Heart left ventricle (tissue), 13 donors: ENCODE measurements at regions not wholly inside any gene's neighbourhood (a gene's known extent, or its start where the extent isn't known, plus 50 kb on each side); places are given as distances from the start of the nearest gene placed in this dataset.

Experiments
- POLR2A ChIP-seq, 2 donors: fragments of 450-650 bp; IDR thresholded peaks; one replicate each; pipeline ENCODE4 v1.6.1; 2017; ENCODE audit warnings: antibody characterized with exemption in 2 of 2, mild to moderate bottlenecking in 2 of 2, moderate library complexity in 2 of 2
- TF ChIP-seq, protein P1 (sequence below), 12 donors: fragments of 200-600 bp; sonication (generic) in 4 of 12; IDR thresholded peaks; one replicate each; pipeline versions ENCODE4 v1.5.0 to v1.8.0; 2018 to 2022; ENCODE audit warnings: antibody characterized with exemption in 12 of 12, mild to moderate bottlenecking in 5 of 12
- donor health status: ischemic (EF 13 %, LVEDD 7.1; RV severe dilation, severe dysfunction).
- donor health status: DM: no; HTN: yes; CAD: no.
- donor health status: DM: no; HTN: no; CAD: no.
- donor health status: ischemic (EF 25% LVEDD 6.9; RV normal size, moderate dysfunction).
- donor health status: ischemic (EF 25% LVEDD 5.7; RV mildly dilated, moderate dysfunction).
- donor health status: ischemic (EF 35%, LVEDD 5.7; RV mildly dilated, moderate dysfunction).
- donor health status: nonischemic (EF 11% LVEDD 7.7; RV severe dilation, severe dysfunction).
- donor health status: DM: yes; HTN: yes; CAD: no.
- donor health status: PGD.
- donor health status: ischemic (EF 29% LVEDD 5.4; RV normal size, mild dysfunction).
- donor health status: nonischemic (EF 23%, LVEDD 6.1; RV moderate dilation, normal function).

DNA sequence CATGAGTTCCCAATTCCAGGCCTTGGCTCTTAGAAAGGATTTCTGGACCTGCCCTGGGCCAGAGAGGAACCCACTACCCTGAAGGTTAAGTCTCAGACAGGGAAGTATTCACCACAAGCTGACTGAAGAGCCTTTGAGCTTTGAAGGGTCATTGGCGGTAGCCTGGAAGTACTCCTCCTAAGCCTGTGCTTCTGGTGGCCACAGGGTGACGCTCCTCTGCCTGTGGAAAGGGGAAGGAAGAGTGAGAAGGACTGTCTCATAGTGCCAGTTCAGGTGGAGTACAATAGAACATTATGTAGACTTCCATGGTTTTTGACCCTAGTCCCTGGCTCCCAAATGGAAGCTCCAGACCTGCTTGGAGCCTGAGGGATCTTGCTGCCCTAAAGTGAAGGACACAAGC lies 1233.2 kb upstream of the CDH6 start:
- TF ChIP-seq, protein P1, sequence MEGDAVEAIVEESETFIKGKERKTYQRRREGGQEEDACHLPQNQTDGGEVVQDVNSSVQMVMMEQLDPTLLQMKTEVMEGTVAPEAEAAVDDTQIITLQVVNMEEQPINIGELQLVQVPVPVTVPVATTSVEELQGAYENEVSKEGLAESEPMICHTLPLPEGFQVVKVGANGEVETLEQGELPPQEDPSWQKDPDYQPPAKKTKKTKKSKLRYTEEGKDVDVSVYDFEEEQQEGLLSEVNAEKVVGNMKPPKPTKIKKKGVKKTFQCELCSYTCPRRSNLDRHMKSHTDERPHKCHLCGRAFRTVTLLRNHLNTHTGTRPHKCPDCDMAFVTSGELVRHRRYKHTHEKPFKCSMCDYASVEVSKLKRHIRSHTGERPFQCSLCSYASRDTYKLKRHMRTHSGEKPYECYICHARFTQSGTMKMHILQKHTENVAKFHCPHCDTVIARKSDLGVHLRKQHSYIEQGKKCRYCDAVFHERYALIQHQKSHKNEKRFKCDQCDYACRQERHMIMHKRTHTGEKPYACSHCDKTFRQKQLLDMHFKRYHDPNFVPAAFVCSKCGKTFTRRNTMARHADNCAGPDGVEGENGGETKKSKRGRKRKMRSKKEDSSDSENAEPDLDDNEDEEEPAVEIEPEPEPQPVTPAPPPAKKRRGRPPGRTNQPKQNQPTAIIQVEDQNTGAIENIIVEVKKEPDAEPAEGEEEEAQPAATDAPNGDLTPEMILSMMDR (IDR thresholded peaks at IDR 0.05), result no peak
- TF ChIP-seq POLR2A (IDR thresholded peaks at IDR 0.05), result no peak
